ENCODE measurements at regions not wholly inside any gene's neighbourhood (a gene's known extent, or its start where the extent isn't known, plus 50 kb on each side); places are given as distances from the start of the nearest gene placed in this dataset.

- no peak overlapping the region for H3K27ac Mint-ChIP-seq (ENCODE audit: unreplicated experiment)
- no peaks in the 10 kb centered on the region for H3K36me3 Mint-ChIP-seq (ENCODE audit: low read depth)
- no peak for TF ChIP-seq CTCF (IDR thresholded peaks at IDR 0.05)
- H3K27me3 Mint-ChIP-seq (ENCODE audit: low read depth), result peaks cover 2% of the 10 kb centered on the region
- no peak overlapping the region for H3K4me3 Mint-ChIP-seq (ENCODE audit: unreplicated experiment)
- no peak for DNase-seq (ENCODE audit: low spot score)
- no peaks in the 10 kb centered on the region for H3K4me1 Mint-ChIP-seq (ENCODE audit: low read depth)
- no peaks in the 10 kb centered on the region for H3K9me3 Mint-ChIP-seq (ENCODE audit: low read depth)
Observed at GRCh38 chr5:44489759-44490158, 100.5 kb upstream of the FGF10 start.

- Mint-ChIP-seq H3K27ac (ENCODE audit: unreplicated experiment) (no peak overlapping the region), H3K4me1 (ENCODE audit: low read depth) (no peaks in the 10 kb centered on the region), H3K36me3 (ENCODE audit: low read depth) (no peaks in the 10 kb centered on the region)
Observed at GRCh38 chr5:44486591-44486990, 97.4 kb upstream of the FGF10 start.

GRCh38 chr5:44454002-44454401 is 64.8 kb upstream of the FGF10 start:
- H3K4me1 Mint-ChIP-seq (ENCODE audit: low read depth), result no peaks in the 10 kb centered on the region
- DNase-seq (ENCODE audit: low spot score), result no peak
- H3K9me3 Mint-ChIP-seq (ENCODE audit: low read depth), result no peaks in the 10 kb centered on the region
- H3K27ac Mint-ChIP-seq (ENCODE audit: unreplicated experiment), result no peak overlapping the region
- no peaks in the 10 kb centered on the region for H3K36me3 Mint-ChIP-seq (ENCODE audit: low read depth)
- no peak overlapping the region for H3K4me3 Mint-ChIP-seq (ENCODE audit: unreplicated experiment)
- H3K27me3 Mint-ChIP-seq (ENCODE audit: low read depth), result no peaks in the 10 kb centered on the region
- TF ChIP-seq CTCF (IDR thresholded peaks at IDR 0.05), result no peak

More at GRCh38 chr5:44486591-44486990, 97.4 kb upstream of the FGF10 start:
- Mint-ChIP-seq H3K27me3 (ENCODE audit: low read depth) (peaks cover 2% of the 10 kb centered on the region), H3K4me3 (ENCODE audit: unreplicated experiment) (no peak overlapping the region), H3K9me3 (ENCODE audit: low read depth) (no peaks in the 10 kb centered on the region)
- no peak for TF ChIP-seq CTCF (IDR thresholded peaks at IDR 0.05)
- DNase-seq (ENCODE audit: low spot score), result no peak

GRCh38 chr5:44446399-44446798 is 57.2 kb upstream of the FGF10 start:
- Mint-ChIP-seq H3K27me3 (ENCODE audit: low read depth) (peaks cover 5% of the 10 kb centered on the region), H3K36me3 (ENCODE audit: low read depth) (no peaks in the 10 kb centered on the region), H3K4me3 (ENCODE audit: unreplicated experiment) (no peak overlapping the region), H3K27ac (ENCODE audit: unreplicated experiment) (no peak overlapping the region), H3K4me1 (ENCODE audit: low read depth) (no peaks in the 10 kb centered on the region), H3K9me3 (ENCODE audit: low read depth) (no peaks in the 10 kb centered on the region)
- TF ChIP-seq CTCF (IDR thresholded peaks at IDR 0.05), result no peak
- no peak for DNase-seq (ENCODE audit: low spot score)

- no peaks in the 10 kb centered on the region for H3K4me1 Mint-ChIP-seq (ENCODE audit: low read depth)
- no peak for DNase-seq (ENCODE audit: low spot score)
- H3K27me3 Mint-ChIP-seq (ENCODE audit: low read depth), result peaks cover 8% of the 10 kb centered on the region
- H3K9me3 Mint-ChIP-seq (ENCODE audit: low read depth), result no peaks in the 10 kb centered on the region
- no peak for TF ChIP-seq CTCF (IDR thresholded peaks at IDR 0.05)
- no peaks in the 10 kb centered on the region for H3K36me3 Mint-ChIP-seq (ENCODE audit: low read depth)
- no peak overlapping the region for H3K4me3 Mint-ChIP-seq (ENCODE audit: unreplicated experiment)
- no peak overlapping the region for H3K27ac Mint-ChIP-seq (ENCODE audit: unreplicated experiment)
Observed at GRCh38 chr5:44443172-44443571, 54.0 kb upstream of the FGF10 start.
